H1 (cell line): ENCODE measurements at regions not wholly inside any gene's neighbourhood (a gene's known extent, or its start where the extent isn't known, plus 50 kb on each side); places are given as distances from the start of the nearest gene placed in this dataset.

Source experiments
- CTCF ChIA-PET: fragments of 300-600 bp; sonication (Branson Sonifier 250); formaldehyde crosslinking; loops from one replicate; lab custom pipeline; 2021; ENCODE audit not compliant: partially characterized antibody; lab: Charles Lee
- POLR2A ChIA-PET: fragments of 300-600 bp; sonication (Branson Sonifier 250); formaldehyde crosslinking; loops from one replicate; lab custom pipeline; 2021; ENCODE audit warnings: inconsistent platforms; ENCODE audit not compliant: partially characterized antibody; lab: Charles Lee
- DNase-seq, 2 experiments: peaks; one replicate each; pipeline versions ENCODE4 v3.0.0 to v3.0.0-alpha.2; 2010 to 2022; ENCODE audit warnings: low spot score in 2 of 2, low read depth in 1 of 2, mixed read lengths in 1 of 2
- FAIRE-seq: peaks from 2 replicates; lab custom pipeline; 2011; peaks lifted over from hg19 to GRCh38; lab: Jason Lieb, UNC
- H2AFZ ChIP-seq: 2 replicates; pipeline ENCODE4 v1.8.1; 2012; ENCODE audit warnings: low read length, inconsistent platforms
- H2AK5ac ChIP-seq: 2 replicates; pipeline ENCODE4 v1.6.1; 2013; ENCODE audit warnings: low read depth, low read length
- H2BK120ac ChIP-seq: replicated peaks from 2 replicates; pipeline ENCODE3; 2013; ENCODE audit warnings: low read depth, low read length, inconsistent platforms
- H2BK12ac ChIP-seq: 2 replicates; pipeline ENCODE4 v1.6.1; 2013; ENCODE audit warnings: low read depth, low read length
- H2BK15ac ChIP-seq: 2 replicates; pipeline ENCODE4 v1.6.1; 2013; ENCODE audit warnings: low read length
- H2BK20ac ChIP-seq: 2 replicates; pipeline ENCODE4 v1.6.1; 2013; ENCODE audit warnings: low read length
- H2BK5ac ChIP-seq: 2 replicates; pipeline ENCODE4 v1.6.1; 2013; ENCODE audit warnings: low read depth, low read length
- H3K14ac ChIP-seq: 2 replicates; pipeline ENCODE4 v1.6.1; 2013; ENCODE audit warnings: inconsistent platforms; ENCODE audit not compliant: insufficient read length
- H3K18ac ChIP-seq: 2 replicates; pipeline ENCODE4 v1.6.1; 2013; ENCODE audit warnings: low read length; ENCODE audit errors: extremely low read depth
- H3K23ac ChIP-seq: 2 replicates; pipeline ENCODE4 v1.6.1; 2013; ENCODE audit warnings: inconsistent platforms; ENCODE audit not compliant: insufficient read length
- H3K23me2 ChIP-seq: 2 replicates; pipeline ENCODE4 v1.6.1; 2013; ENCODE audit warnings: low read depth, low read length
- H3K27ac ChIP-seq: 2 replicates; pipeline ENCODE4 v1.6.1; 2011; ENCODE audit warnings: low read depth, low read length, inconsistent platforms
- H3K27me3 ChIP-seq, 4 experiments: replicated peaks in 1 of 4; 1 replicate in 1 of 4; 2 replicates in 3 of 4; pipeline versions ENCODE4 v1.6.1 to v1.8.1; 2011 to 2013; ENCODE audit warnings: low read length in 3 of 4, mild to moderate bottlenecking in 3 of 4, inconsistent platforms in 2 of 4, mixed read lengths in 2 of 4, moderate library complexity in 1 of 4; ENCODE audit not compliant: control insufficient read depth in 3 of 4, insufficient read depth in 3 of 4; ENCODE audit errors: extremely low read depth in 1 of 4
- H3K36me3 ChIP-seq, 4 experiments: 2 replicates each; pipeline versions ENCODE4 v1.6.1 to v1.8.1; 2011 to 2013; ENCODE audit warnings: mild to moderate bottlenecking in 4 of 4, low read length in 3 of 4, moderate library complexity in 2 of 4, control low read depth in 1 of 4, inconsistent platforms in 1 of 4; ENCODE audit not compliant: insufficient read depth in 4 of 4, control insufficient read depth in 2 of 4
- H3K4ac ChIP-seq: replicated peaks from 2 replicates; pipeline ENCODE3; 2013; ENCODE audit warnings: low read length, low read depth, mixed read lengths, inconsistent platforms; ENCODE audit not compliant: insufficient read length
- H3K4me1 ChIP-seq, 4 experiments: replicated peaks in 1 of 4; 1 replicate in 1 of 4; 2 replicates in 3 of 4; pipeline versions ENCODE4 v1.6.1 to v1.8.1; 2011 to 2013; ENCODE audit warnings: low read length in 3 of 4, inconsistent platforms in 2 of 4, mixed read lengths in 1 of 4; ENCODE audit not compliant: insufficient read depth in 4 of 4, control insufficient read depth in 3 of 4
- H3K4me2 ChIP-seq, 2 experiments: 2 replicates each; pipeline versions ENCODE4 v1.6.1 to v1.8.1; 2011 to 2013; ENCODE audit warnings: low read depth in 2 of 2, low read length in 2 of 2, control low read depth in 1 of 2, inconsistent platforms in 1 of 2, mild to moderate bottlenecking in 1 of 2; ENCODE audit not compliant: insufficient read depth in 1 of 2
- H3K4me3 ChIP-seq, 4 experiments: fragments of 200-600, 300-600 bp in 1 of 4; sonication (generic), shearing (Covaris generic), sonication (Bioruptor Twin) in 1 of 4; 2 replicates each; pipeline versions ENCODE4 v1.5.1 to v1.8.1; 2011 to 2016; ENCODE audit warnings: low read length in 4 of 4, low read depth in 3 of 4, control low read depth in 2 of 4, inconsistent platforms in 2 of 4, mild to moderate bottlenecking in 2 of 4, mixed read lengths in 1 of 4, moderate library complexity in 1 of 4; ENCODE audit not compliant: insufficient read depth in 2 of 4; ENCODE audit errors: extremely low read depth in 1 of 4
- H3K56ac ChIP-seq: replicated peaks from 2 replicates; pipeline ENCODE3; 2013; ENCODE audit warnings: low read depth, mild to moderate bottlenecking, mixed read lengths, low read length, inconsistent platforms; ENCODE audit not compliant: insufficient read length
- H3K79me1 ChIP-seq: 2 replicates; pipeline ENCODE4 v1.6.1; 2013; ENCODE audit warnings: low read depth, low read length, control low read depth
- H3K79me2 ChIP-seq, 2 experiments: 2 replicates each; pipeline versions ENCODE4 v1.6.1 to v1.8.1; 2012 to 2013; ENCODE audit warnings: low read length in 2 of 2, mild to moderate bottlenecking in 2 of 2, inconsistent platforms in 1 of 2; ENCODE audit not compliant: insufficient read depth in 2 of 2, control insufficient read depth in 1 of 2
- H3K9ac ChIP-seq, 4 experiments: replicated peaks in 1 of 4; 1 replicate in 1 of 4; 2 replicates in 3 of 4; pipeline versions ENCODE4 v1.6.1 to v1.8.1; 2011 to 2013; ENCODE audit warnings: low read depth in 3 of 4, low read length in 3 of 4, control low read depth in 2 of 4, mild to moderate bottlenecking in 2 of 4, moderate library complexity in 2 of 4, inconsistent platforms in 1 of 4; ENCODE audit errors: extremely low read depth in 1 of 4
- H3K9me3 ChIP-seq, 2 experiments: 2 replicates each; pipeline versions ENCODE4 v1.6.1 to v1.8.1; 2012 to 2013; ENCODE audit warnings: mild to moderate bottlenecking in 2 of 2, moderate library complexity in 2 of 2, control low read depth in 1 of 2, inconsistent platforms in 1 of 2, low read depth in 1 of 2, low read length in 1 of 2, mixed read lengths in 1 of 2; ENCODE audit not compliant: insufficient read depth in 2 of 2
- H4K20me1 ChIP-seq, 2 experiments: replicated peaks in 1 of 2; 2 replicates each; pipeline versions ENCODE3 to v1.8.1; 2011 to 2013; ENCODE audit warnings: inconsistent platforms in 2 of 2, low read length in 2 of 2, mild to moderate bottlenecking in 1 of 2; ENCODE audit not compliant: insufficient read depth in 2 of 2, control insufficient read depth in 1 of 2
- H4K5ac ChIP-seq: 2 replicates; pipeline ENCODE4 v1.6.1; 2013; ENCODE audit warnings: low read length, low read depth, mixed read lengths, inconsistent platforms; ENCODE audit not compliant: insufficient read length
- H4K8ac ChIP-seq: 2 replicates; pipeline ENCODE4 v1.8.0; 2013; ENCODE audit warnings: mild to moderate bottlenecking, moderate library complexity, low read length, inconsistent platforms; ENCODE audit not compliant: insufficient read depth; ENCODE audit errors: extremely low read depth
- H4K91ac ChIP-seq: replicated peaks from 2 replicates; pipeline ENCODE3; 2013; ENCODE audit warnings: low read length, mixed read lengths, inconsistent platforms; ENCODE audit not compliant: insufficient read length
- BCL11A ChIP-seq, 2 experiments: IDR thresholded peaks; one replicate each; pipeline ENCODE4 v1.6.1; 2011; ENCODE audit warnings: low read depth in 2 of 2, low read length in 2 of 2, mild to moderate bottlenecking in 2 of 2
- BRCA1 ChIP-seq: IDR thresholded peaks from 2 replicates; pipeline ENCODE4 v1.6.1; 2012; ENCODE audit warnings: low read depth, low read length, improper control_type of control experiment
- CBX8 ChIP-seq: fragments of 300-800, 300-1000 bp; sonication (generic); IDR thresholded peaks from 2 replicates; pipeline ENCODE4 v1.7.1; 2016; ENCODE audit warnings: low read depth, low read length, borderline replicate concordance
- CHD2 ChIP-seq: IDR thresholded peaks from 2 replicates; pipeline ENCODE4 v1.6.1; 2012; ENCODE audit warnings: low read length, improper control_type of control experiment
- FOSL1 ChIP-seq: IDR thresholded peaks from 2 replicates; pipeline ENCODE4 v1.6.1; 2011; ENCODE audit warnings: mild to moderate bottlenecking, low read depth, low read length, moderate library complexity; ENCODE audit not compliant: insufficient read depth
- HDAC6 ChIP-seq: IDR thresholded peaks from one replicate; pipeline ENCODE4 v1.7.1; 2012; ENCODE audit warnings: low read depth, mild to moderate bottlenecking, inconsistent platforms, low read length, moderate library complexity
- JUND ChIP-seq: IDR thresholded peaks from 2 replicates; pipeline ENCODE4 v1.6.1; 2011; ENCODE audit warnings: mild to moderate bottlenecking, improper control_type of control experiment, low read length
- KDM4A ChIP-seq: IDR thresholded peaks from one replicate; pipeline ENCODE4 v1.7.1; 2012; ENCODE audit warnings: low read depth, mild to moderate bottlenecking, moderate library complexity, low read length, inconsistent platforms; ENCODE audit not compliant: severe bottlenecking
- RAD21 ChIP-seq, 2 experiments: IDR thresholded peaks in 1 of 2; conservative IDR thresholded peaks in 1 of 2; 2 replicates each; pipeline ENCODE4 v1.6.1; 2011; ENCODE audit warnings: low read depth in 2 of 2, low read length in 2 of 2, improper control_type of control experiment in 1 of 2, inconsistent platforms in 1 of 2, mild to moderate bottlenecking in 1 of 2, moderate library complexity in 1 of 2
- RNF2 ChIP-seq: fragments of 200-900, 300-1000 bp; sonication (generic); IDR thresholded peaks from 2 replicates; pipeline ENCODE4 v1.7.1; 2016; ENCODE audit warnings: borderline replicate concordance, low read depth, mild to moderate bottlenecking, antibody characterized with exemption, low read length; ENCODE audit not compliant: poor library complexity, severe bottlenecking; ENCODE audit errors: missing control alignments
- SIRT6 ChIP-seq: IDR thresholded peaks from one replicate; pipeline ENCODE4 v1.7.1; 2012; ENCODE audit warnings: low read length, inconsistent platforms
- SP4 ChIP-seq: IDR thresholded peaks from 2 replicates; pipeline ENCODE4 v1.6.1; 2012; ENCODE audit warnings: low read length, inconsistent platforms
- TAF7 ChIP-seq: optimal IDR thresholded peaks from 2 replicates; pipeline ENCODE3; 2011; ENCODE audit warnings: low read depth, mild to moderate bottlenecking, inconsistent platforms, low read length, moderate library complexity, borderline replicate concordance
- TEAD4 ChIP-seq: IDR thresholded peaks from 2 replicates; pipeline ENCODE4 v1.6.1; 2012; ENCODE audit warnings: low read depth, low read length, inconsistent platforms, mixed read lengths
- WGBS, 2 experiments: shearing (Covaris generic) in 1 of 2; methylation state at CpG; one replicate each; pipeline versions ENCODE4 v1.1.6 to v1.1.7; 2013 to 2015; ENCODE audit warnings: low lambda C conversion rate in 2 of 2, mixed read lengths in 2 of 2, inconsistent platforms in 1 of 2, low coverage in 1 of 2, missing lambda C conversion rate in 1 of 2; ENCODE audit not compliant: insufficient replicate concordance in 2 of 2, insufficient coverage in 1 of 2, insufficient read length in 1 of 2; ENCODE audit errors: extremely low coverage in 1 of 2, missing lambda C conversion rate in 1 of 2; 5-methylcytosine and 5-hydroxymethylcytosine counted together

- H2BK15ac ChIP-seq, result no peak overlapping the region
- H2AK5ac ChIP-seq, result no peak overlapping the region
- ChIA-PET POLR2A (no interaction called here), CTCF (interaction anchor here (0.8 to 0.9 kb wide), 2 partner anchors 11 to 221 kb away, joined by 3 to 4 read pairs; no protein-coding TSS in a partner anchor)
- H3K4me1 ChIP-seq, result no peaks in the 10 kb centered on the region
- no peaks in the 10 kb centered on the region for H3K27me3 ChIP-seq
- DNase-seq, result no peak
- FAIRE-seq, result no peak
- no peak overlapping the region for H3K18ac ChIP-seq
- no peak overlapping the region for H4K91ac ChIP-seq
- no peaks in the 10 kb centered on the region for H3K36me3 ChIP-seq
- H3K4me3 ChIP-seq, result no peak overlapping the region
- no peaks in the 10 kb centered on the region for H3K79me2 ChIP-seq
- H4K20me1 ChIP-seq, result no peaks in the 10 kb centered on the region
- H3K4me2 ChIP-seq, result no peak overlapping the region
- no peak overlapping the region for H3K4ac ChIP-seq
- H2BK5ac ChIP-seq, result no peak overlapping the region
- no peak overlapping the region for H3K23ac ChIP-seq
- no peaks in the 10 kb centered on the region for H3K9me3 ChIP-seq
- H3K14ac ChIP-seq, result no peak overlapping the region
- no peak overlapping the region for H4K8ac ChIP-seq
- H4K5ac ChIP-seq, result no peak overlapping the region
- no peak overlapping the region for H2BK12ac ChIP-seq
- 91% methylated on average over 1 of the region's 1 CpG; no CpG with 5 or more reads in 1 of the 2 experiments for WGBS, 2 experiments
- no peak overlapping the region for H3K27ac ChIP-seq
- H2BK20ac ChIP-seq, result no peak overlapping the region
- no peak overlapping the region for H3K56ac ChIP-seq
- no peak overlapping the region for H2AFZ ChIP-seq
- no peaks in the 10 kb centered on the region for H3K23me2 ChIP-seq
- no peak overlapping the region for H3K9ac ChIP-seq
- no peak overlapping the region for H2BK120ac ChIP-seq
- no peaks in the 10 kb centered on the region for H3K79me1 ChIP-seq
- no peak for TF ChIP-seq CBX8
- TF ChIP-seq RNF2, result no peak
- no peak for TF ChIP-seq RAD21 (IDR thresholded peaks at IDR 0.05 in 1 of 2, conservative IDR thresholded peaks at IDR 0.05 in 1 of 2; ENCODE audit: low read depth in 2 of 2, low read length in 2 of 2)
- no peak for TF ChIP-seq BRCA1
- no peak for TF ChIP-seq HDAC6
- TF ChIP-seq SP4, result no peak
- no peak for TF ChIP-seq TAF7
- TF ChIP-seq SIRT6, result no peak
- TF ChIP-seq TEAD4, result no peak
- no peak for TF ChIP-seq BCL11A (IDR thresholded peaks at IDR 0.05; ENCODE audit: low read depth in 2 of 2, low read length in 2 of 2)
- no peak for TF ChIP-seq CHD2
- no peak for TF ChIP-seq FOSL1
- no peak for TF ChIP-seq JUND
- no peak for TF ChIP-seq KDM4A
Measured at GRCh38 chr7:126305671-126306070, 947.1 kb downstream of the GRM8 start.
